IMR-90 (cell line): ENCODE measurements at regions not wholly inside any gene's neighbourhood (a gene's known extent, or its start where the extent isn't known, plus 50 kb on each side); places are given as distances from the start of the nearest gene placed in this dataset.

Experiments
- ATAC-seq: fragments of 200-7000 bp; cut with Tn5 transposase; 2 replicates; pipeline ENCODE4 v1.9.1; 2020; ENCODE audit warnings: low read depth, mild to moderate bottlenecking, moderate library complexity
- BruUV-seq: library from RNA; stranded (reverse); fragments of 400-500 nt; replicated peaks from 2 replicates; lab custom pipeline; 2021; lab: Mats Ljungman, UMichigan
- CTCF ChIA-PET: fragments of 300-600 bp; formaldehyde crosslinking; extraction: SDS; loops from one replicate; lab custom pipeline; 2021; ENCODE audit warnings: antibody characterized with exemption; lab: Yijun Ruan, JAX
- POLR2A ChIA-PET: fragments of 300-600 bp; sonication (Branson Sonifier 250); formaldehyde crosslinking; loops from one replicate; lab custom pipeline; 2022; ENCODE audit warnings: antibody characterized with exemption; ENCODE audit not compliant: unreplicated experiment; lab: Charles Lee
- DNase-seq: peaks from one replicate; pipeline ENCODE4 v3.0.0; 2013
- H2AFZ ChIP-seq: replicated peaks from 2 replicates; pipeline ENCODE3; 2013; ENCODE audit warnings: low read length, mild to moderate bottlenecking; ENCODE audit not compliant: poor library complexity
- H2AK5ac ChIP-seq: 2 replicates; pipeline ENCODE4 v1.6.1; 2013; ENCODE audit warnings: low read depth, low read length, inconsistent platforms
- H2AK9ac ChIP-seq: replicated peaks from 2 replicates; pipeline ENCODE3; 2013; ENCODE audit warnings: mild to moderate bottlenecking, low read depth, low read length, moderate library complexity; ENCODE audit not compliant: poor library complexity
- H2BK120ac ChIP-seq: 2 replicates; pipeline ENCODE4 v1.6.1; 2013; ENCODE audit warnings: low read depth, low read length, inconsistent platforms
- H2BK15ac ChIP-seq: 3 replicates; pipeline ENCODE4 v1.6.1; 2013; ENCODE audit warnings: low read depth, low read length, inconsistent platforms
- H2BK20ac ChIP-seq: 2 replicates; pipeline ENCODE4 v1.6.1; 2013; ENCODE audit warnings: low read depth, mild to moderate bottlenecking, inconsistent platforms, low read length, moderate library complexity
- H2BK5ac ChIP-seq: 2 replicates; pipeline ENCODE4 v1.6.1; 2013; ENCODE audit warnings: mild to moderate bottlenecking, low read depth, low read length, inconsistent platforms; ENCODE audit not compliant: poor library complexity, severe bottlenecking
- H3K14ac ChIP-seq: replicated peaks from 2 replicates; pipeline ENCODE4 v1.6.1; 2013; ENCODE audit warnings: low read depth, low read length, inconsistent platforms
- H3K18ac ChIP-seq: 2 replicates; pipeline ENCODE4 v1.6.1; 2013; ENCODE audit warnings: low read depth, low read length, control low read depth
- H3K23ac ChIP-seq: 2 replicates; pipeline ENCODE4 v1.6.1; 2013; ENCODE audit warnings: low read depth, low read length, inconsistent platforms
- H3K27ac ChIP-seq: 2 replicates; pipeline ENCODE4 v1.5.1; 2013; ENCODE audit warnings: mild to moderate bottlenecking, control low read depth, low read length; ENCODE audit not compliant: insufficient read depth
- H3K27me3 ChIP-seq: 2 replicates; pipeline ENCODE4 v1.6.1; 2013; ENCODE audit warnings: low read length; ENCODE audit not compliant: control insufficient read depth, insufficient read depth
- H3K36me3 ChIP-seq: 2 replicates; pipeline ENCODE4 v1.6.1; 2013; ENCODE audit warnings: low read length, mixed read lengths; ENCODE audit not compliant: control insufficient read depth, insufficient read depth
- H3K4ac ChIP-seq: 2 replicates; pipeline ENCODE4 v1.6.1; 2013; ENCODE audit warnings: low read depth, low read length, inconsistent platforms
- H3K4me1 ChIP-seq: 2 replicates; pipeline ENCODE4 v1.6.1; 2013; ENCODE audit warnings: low read length, mixed read lengths; ENCODE audit not compliant: control insufficient read depth, insufficient read depth
- H3K4me2 ChIP-seq: 2 replicates; pipeline ENCODE4 v1.6.1; 2013; ENCODE audit warnings: low read depth, mild to moderate bottlenecking, control low read depth, low read length, moderate library complexity
- H3K4me3 ChIP-seq: 2 replicates; pipeline ENCODE4 v1.5.1; 2013; ENCODE audit warnings: low read depth, mild to moderate bottlenecking, control low read depth, low read length, moderate library complexity; ENCODE audit not compliant: insufficient read depth
- H3K56ac ChIP-seq: 2 replicates; pipeline ENCODE4 v1.6.1; 2013; ENCODE audit warnings: low read length, inconsistent platforms; ENCODE audit not compliant: insufficient read depth; ENCODE audit errors: extremely low read depth
- H3K79me1 ChIP-seq, 2 experiments: 2 replicates each; pipeline ENCODE4 v1.6.1; 2013; ENCODE audit warnings: low read length in 2 of 2, inconsistent platforms in 1 of 2, low read depth in 1 of 2
- H3K9ac ChIP-seq: 2 replicates; pipeline ENCODE4 v1.6.1; 2013; ENCODE audit warnings: low read depth, low read length, control low read depth
- H3K9me1 ChIP-seq: 2 replicates; pipeline ENCODE4 v1.6.1; 2013; ENCODE audit warnings: low read length, inconsistent platforms; ENCODE audit not compliant: insufficient read depth
- H3K9me3 ChIP-seq: 2 replicates; pipeline ENCODE4 v1.6.1; 2013; ENCODE audit warnings: low read length; ENCODE audit not compliant: control insufficient read depth, insufficient read depth
- H4K20me1 ChIP-seq: 2 replicates; pipeline ENCODE4 v1.6.1; 2013; ENCODE audit warnings: low read length, inconsistent platforms; ENCODE audit not compliant: insufficient read depth
- H4K5ac ChIP-seq: 2 replicates; pipeline ENCODE4 v1.6.1; 2013; ENCODE audit warnings: mild to moderate bottlenecking, low read depth, low read length, control low read depth
- H4K8ac ChIP-seq, 2 experiments: 2 replicates each; pipeline ENCODE4 v1.6.1; 2013; ENCODE audit warnings: low read depth in 2 of 2, low read length in 2 of 2, control low read depth in 1 of 2, inconsistent platforms in 1 of 2
- H4K91ac ChIP-seq: 2 replicates; pipeline ENCODE4 v1.6.1; 2013; ENCODE audit warnings: low read depth, low read length, inconsistent platforms; ENCODE audit not compliant: insufficient read depth
- BHLHE40 ChIP-seq: fragments of 150-350 bp; IDR thresholded peaks from 2 replicates; pipeline ENCODE4 v1.6.1; 2016; ENCODE audit warnings: mild to moderate bottlenecking, low read depth, low read length
- CEBPB ChIP-seq: IDR thresholded peaks from 2 replicates; pipeline ENCODE4 v1.6.1; 2012; ENCODE audit warnings: low read depth, low read length, improper control_type of control experiment
- CHD1 ChIP-seq: IDR thresholded peaks from 2 replicates; pipeline ENCODE4 v1.6.1; 2012; ENCODE audit warnings: low read depth, low read length, improper control_type of control experiment
- FOS ChIP-seq: fragments of 150-350 bp; IDR thresholded peaks from 2 replicates; pipeline ENCODE4 v1.6.1; 2016; ENCODE audit warnings: low read depth, low read length
- MAFK ChIP-seq: IDR thresholded peaks from 2 replicates; pipeline ENCODE4 v1.6.1; 2012; ENCODE audit warnings: low read depth, low read length, improper control_type of control experiment
- MAZ ChIP-seq: IDR thresholded peaks from 2 replicates; pipeline ENCODE4 v1.6.1; 2012; ENCODE audit warnings: low read depth, mild to moderate bottlenecking, low read length, improper control_type of control experiment, moderate library complexity, borderline replicate concordance
- NFE2L2 ChIP-seq: fragments of 150-350 bp; IDR thresholded peaks from 2 replicates; pipeline ENCODE4 v1.6.1; 2016; ENCODE audit warnings: low read depth, mild to moderate bottlenecking, low read length
- POLR2A ChIP-seq: IDR thresholded peaks from 2 replicates; pipeline ENCODE4 v1.6.1; 2012; ENCODE audit warnings: mild to moderate bottlenecking, low read depth, low read length
- RFX5 ChIP-seq: IDR thresholded peaks from 2 replicates; pipeline ENCODE4 v1.8.0; 2012; ENCODE audit warnings: low read depth, mild to moderate bottlenecking, low read length, moderate library complexity
- WGBS, 2 experiments: methylation state at CpG; one replicate each; pipeline versions ENCODE4 v1.1.5 to v1.1.7; 2013; ENCODE audit warnings: missing lambda C conversion rate in 2 of 2; ENCODE audit not compliant: insufficient read length in 1 of 2; ENCODE audit errors: extremely low coverage in 2 of 2; 5-methylcytosine and 5-hydroxymethylcytosine counted together
- dilution Hi-C: fragments of 300-500 bp; cut with HindIII; formaldehyde crosslinking; loops from one replicate; pipeline ENCODE4 v1.14.3; 2018; ENCODE audit warnings: low sequenced_read_pairs; ENCODE audit not compliant: unreplicated experiment
- in situ Hi-C: fragments of 300-500 bp; cut with MboI; formaldehyde crosslinking; loops from 3 replicates; pipeline ENCODE4 v1.14.3; 2019; ENCODE audit warnings: low sequenced_read_pairs, inconsistent platforms, mixed read lengths
- intact Hi-C: fragments of 100-400 bp; cut with micrococcal nuclease; formaldehyde crosslinking; loops from 2 replicates; pipeline ENCODE4 v1.10.0; 2022

DNA sequence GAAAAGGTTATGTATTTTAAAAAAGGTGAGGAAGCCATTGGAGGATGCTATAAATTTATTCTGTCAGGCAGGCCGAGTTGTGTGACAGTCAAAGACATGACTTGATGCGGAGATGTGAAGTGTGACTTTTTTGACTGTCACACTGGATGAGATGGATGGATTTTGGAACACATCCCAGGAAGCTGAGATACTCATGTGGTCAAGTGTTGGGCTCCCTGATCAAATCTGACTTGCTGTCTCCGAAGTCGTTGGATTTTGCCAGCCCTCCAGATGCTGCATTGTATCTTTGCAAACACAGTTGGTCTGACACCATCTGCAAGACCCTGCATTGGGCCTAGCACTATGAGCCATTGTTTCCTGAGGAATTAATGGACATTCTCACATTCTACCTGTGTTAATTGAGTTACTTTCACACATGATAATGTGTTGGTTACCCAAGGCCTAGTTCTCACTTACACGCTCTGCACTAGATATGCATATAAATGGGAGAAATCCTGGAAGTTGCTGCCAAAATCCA, 204.0 kb upstream of the PRKD1 start:
- Histone ChIP-seq H3K36me3 (no peaks in the 10 kb centered on the region), H3K4me2 (no peak overlapping the region), H2AFZ (no peak overlapping the region), H3K9me1 (no peaks in the 10 kb centered on the region), H3K56ac (no peak overlapping the region), H3K9me3 (no peaks in the 10 kb centered on the region), H3K14ac (no peak overlapping the region), H3K79me1 (no peaks in the 10 kb centered on the region), H4K20me1 (no peaks in the 10 kb centered on the region), H3K23ac (no peak overlapping the region), H4K5ac (no peak overlapping the region), H3K27me3 (no peaks in the 10 kb centered on the region), H3K4me1 (no peaks in the 10 kb centered on the region), H3K27ac (no peak overlapping the region), H2BK5ac (no peak overlapping the region), H4K91ac (no peak overlapping the region), H3K18ac (no peak overlapping the region), H2AK5ac (no peak overlapping the region), H2BK15ac (no peak overlapping the region), H2BK20ac (no peak overlapping the region), H3K4me3 (no peak overlapping the region), H2BK120ac (no peak overlapping the region), H3K4ac (no peak overlapping the region), H3K9ac (no peak overlapping the region), H4K8ac (no peak overlapping the region), H2AK9ac (no peak overlapping the region)
- TF ChIP-seq BHLHE40 = no peak
- no peak for TF ChIP-seq MAFK
- no peak for TF ChIP-seq FOS
- no peak for TF ChIP-seq MAZ
- TF ChIP-seq NFE2L2 = no peak
- no peak for TF ChIP-seq CHD1
- TF ChIP-seq POLR2A = no peak
- no peak for TF ChIP-seq CEBPB
- TF ChIP-seq RFX5 = no peak
- CTCF ChIA-PET = no interaction called here
- intact Hi-C loops (no loop called here), dilution Hi-C loops (no loop called here), in situ Hi-C loops (no loop called here)
- DNase-seq = no peak
- no peak for ATAC-seq
- POLR2A ChIA-PET = no interaction called here
- WGBS, 2 experiments = no CpG with 5 or more reads among the region's 5 CpGs
- no TSS peak for BruUV-seq
